Neutrophil (primary cell): ENCODE measurements at regions not wholly inside any gene's neighbourhood (a gene's known extent, or its start where the extent isn't known, plus 50 kb on each side); places are given as distances from the start of the nearest gene placed in this dataset.
"Not testable (repeated sequence)": the region's sequence is repeated elsewhere in the genome, so short reads cannot be mapped to it uniquely, and the experiment has no call there.

ENCODE experiments used
- H3K27ac ChIP-seq: fragments of 200-600 bp; sonication (generic); 2 replicates; pipeline ENCODE4 v1.5.1; 2016; ENCODE audit warnings: mild to moderate bottlenecking, moderate library complexity
- H3K27me3 ChIP-seq: fragments of 200-600 bp; sonication (generic); 2 replicates; pipeline ENCODE4 v1.6.0; 2016; ENCODE audit warnings: mild to moderate bottlenecking
- H3K36me3 ChIP-seq: fragments of 200-600 bp; sonication (generic); 2 replicates; pipeline ENCODE4 v1.5.1; 2017
- H3K4me1 ChIP-seq, 2 experiments: fragments of 200-600 bp in 1 of 2; sonication (generic) in 1 of 2; 1 replicate in 1 of 2; 2 replicates in 1 of 2; pipeline versions ENCODE4 v1.5.1 to v1.6.1; 2013 to 2016; ENCODE audit warnings: low read depth in 1 of 2, low read length in 1 of 2, mild to moderate bottlenecking in 1 of 2, moderate library complexity in 1 of 2; ENCODE audit not compliant: control insufficient read depth in 1 of 2, insufficient read depth in 1 of 2
- H3K4me3 ChIP-seq, 2 experiments: fragments of 200-600 bp in 1 of 2; sonication (generic) in 1 of 2; 1 replicate in 1 of 2; 2 replicates in 1 of 2; pipeline ENCODE4 v1.5.1; 2013 to 2016; ENCODE audit warnings: low read depth in 1 of 2, low read length in 1 of 2, mild to moderate bottlenecking in 1 of 2, moderate library complexity in 1 of 2
- H3K9me3 ChIP-seq: fragments of 200-600 bp; sonication (generic); 2 replicates; pipeline ENCODE4 v1.5.1; 2016
- TF ChIP-seq, protein P1 (sequence below): fragments of 200-600 bp; sonication (generic); IDR thresholded peaks from 2 replicates; pipeline ENCODE4 v1.5.1; 2016; ENCODE audit warnings: antibody characterized with exemption

DNA sequence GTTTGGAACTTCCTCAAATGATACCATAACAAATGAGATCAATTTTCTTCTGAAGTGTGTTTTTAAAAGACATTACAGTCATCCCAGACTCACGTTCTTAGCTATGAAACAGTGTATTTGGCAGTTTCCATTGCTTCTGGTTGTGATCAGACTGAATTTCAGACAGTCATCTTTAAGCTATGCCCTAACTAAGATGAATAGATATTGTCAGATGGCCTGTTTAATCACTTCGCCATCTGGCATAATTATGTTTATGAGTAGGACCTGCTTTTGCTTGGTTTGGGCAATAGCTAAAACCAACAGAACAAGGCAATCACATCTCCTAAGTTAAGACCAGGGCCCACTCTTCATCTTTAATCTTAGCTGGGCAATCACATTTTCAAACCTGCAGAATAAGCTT, 313.1 kb downstream of the SV2B start:
- H3K36me3 ChIP-seq: no peaks in the 10 kb centered on the region
- H3K4me1 ChIP-seq: peaks cover 32 to 34% of the 10 kb centered on the region in 2 experiments
- H3K4me3 ChIP-seq: peak overlapping the region in 1 of 2 experiments; percentile 54
- no peaks in the 10 kb centered on the region for H3K9me3 ChIP-seq
- peak overlapping the region; percentile 87 for H3K27ac ChIP-seq
- no peaks in the 10 kb centered on the region for H3K27me3 ChIP-seq
- TF ChIP-seq, protein P1, sequence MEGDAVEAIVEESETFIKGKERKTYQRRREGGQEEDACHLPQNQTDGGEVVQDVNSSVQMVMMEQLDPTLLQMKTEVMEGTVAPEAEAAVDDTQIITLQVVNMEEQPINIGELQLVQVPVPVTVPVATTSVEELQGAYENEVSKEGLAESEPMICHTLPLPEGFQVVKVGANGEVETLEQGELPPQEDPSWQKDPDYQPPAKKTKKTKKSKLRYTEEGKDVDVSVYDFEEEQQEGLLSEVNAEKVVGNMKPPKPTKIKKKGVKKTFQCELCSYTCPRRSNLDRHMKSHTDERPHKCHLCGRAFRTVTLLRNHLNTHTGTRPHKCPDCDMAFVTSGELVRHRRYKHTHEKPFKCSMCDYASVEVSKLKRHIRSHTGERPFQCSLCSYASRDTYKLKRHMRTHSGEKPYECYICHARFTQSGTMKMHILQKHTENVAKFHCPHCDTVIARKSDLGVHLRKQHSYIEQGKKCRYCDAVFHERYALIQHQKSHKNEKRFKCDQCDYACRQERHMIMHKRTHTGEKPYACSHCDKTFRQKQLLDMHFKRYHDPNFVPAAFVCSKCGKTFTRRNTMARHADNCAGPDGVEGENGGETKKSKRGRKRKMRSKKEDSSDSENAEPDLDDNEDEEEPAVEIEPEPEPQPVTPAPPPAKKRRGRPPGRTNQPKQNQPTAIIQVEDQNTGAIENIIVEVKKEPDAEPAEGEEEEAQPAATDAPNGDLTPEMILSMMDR: no peak

DNA sequence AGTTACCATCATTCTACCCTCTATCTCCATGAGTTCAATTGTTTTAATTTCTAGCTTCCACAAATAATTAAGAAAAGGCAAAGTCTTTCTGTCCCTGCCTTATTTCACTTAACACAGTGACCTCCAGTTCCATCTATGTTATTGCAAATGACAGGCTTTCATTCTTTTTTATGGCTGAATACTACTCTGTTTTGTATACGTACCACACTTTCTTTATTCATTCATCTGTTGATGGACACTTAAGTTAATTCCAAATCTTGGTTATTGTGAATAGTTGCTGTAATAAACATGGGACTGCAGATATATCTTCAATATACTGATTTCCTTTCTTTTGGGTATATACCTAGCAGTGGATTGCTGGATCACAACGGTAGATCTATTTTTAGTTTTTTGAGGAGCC, 314.1 kb downstream of the SV2B start:
- no peaks in the 10 kb centered on the region for H3K9me3 ChIP-seq
- no peaks in the 10 kb centered on the region for H3K27me3 ChIP-seq
- H3K4me3 ChIP-seq: no peak overlapping the region
- H3K36me3 ChIP-seq: no peaks in the 10 kb centered on the region
- no peak overlapping the region for H3K27ac ChIP-seq
- H3K4me1 ChIP-seq: peaks cover 32 to 34% of the 10 kb centered on the region in 2 experiments
- TF ChIP-seq, protein P1: no peak

DNA sequence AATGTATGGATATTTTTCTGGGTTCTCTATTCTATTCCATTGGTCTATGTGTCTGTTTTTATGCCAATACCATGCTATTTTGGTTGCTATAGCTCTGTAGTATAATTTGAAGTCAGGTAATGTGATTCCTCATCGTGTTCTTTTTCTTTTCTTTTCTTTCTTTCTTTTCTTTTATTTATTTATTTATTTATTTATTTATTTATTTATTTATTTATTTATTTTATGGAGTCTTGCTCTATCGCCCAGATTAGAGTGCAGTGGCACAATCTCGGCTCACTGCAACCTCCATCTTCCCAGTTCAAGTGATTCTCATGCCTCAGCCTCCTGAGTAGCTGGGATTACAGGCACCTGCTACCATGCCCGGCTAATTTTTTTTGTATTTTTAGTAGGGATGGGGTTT, 315.2 kb downstream of the SV2B start:
- not testable (repeated sequence) for H3K36me3 ChIP-seq, H3K27me3 ChIP-seq, H3K4me3 ChIP-seq, H3K9me3 ChIP-seq, H3K27ac ChIP-seq
- H3K4me1 ChIP-seq: peaks cover 32 to 33% of the 10 kb centered on the region in 2 experiments

DNA sequence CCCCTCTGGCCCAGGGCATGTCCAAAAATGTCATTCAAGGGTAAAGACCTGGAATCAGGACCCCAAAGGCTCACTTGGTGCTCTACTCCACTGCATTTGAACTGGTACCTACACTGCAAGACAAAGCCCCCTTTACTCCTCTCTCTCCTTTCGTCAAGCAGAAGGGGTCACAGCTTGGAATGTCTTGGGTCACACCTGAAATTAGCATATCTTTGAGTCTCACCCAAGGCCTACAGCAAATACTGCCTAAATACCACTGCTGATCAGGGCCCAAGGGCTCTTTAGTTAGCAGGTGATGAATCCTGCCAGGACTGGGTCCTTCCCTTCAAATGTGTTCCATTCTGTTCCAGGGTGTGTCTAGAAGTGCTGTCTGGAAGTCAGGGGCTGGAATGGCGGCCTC, 320.6 kb downstream of the SV2B start:
- H3K9me3 ChIP-seq: no peaks in the 10 kb centered on the region
- H3K4me3 ChIP-seq: no peak overlapping the region
- TF ChIP-seq, protein P1: no peak
- peaks cover 47 to 53% of the 10 kb centered on the region in 2 experiments for H3K4me1 ChIP-seq
- no peaks in the 10 kb centered on the region for H3K27me3 ChIP-seq
- no peak overlapping the region for H3K27ac ChIP-seq
- no peaks in the 10 kb centered on the region for H3K36me3 ChIP-seq

DNA sequence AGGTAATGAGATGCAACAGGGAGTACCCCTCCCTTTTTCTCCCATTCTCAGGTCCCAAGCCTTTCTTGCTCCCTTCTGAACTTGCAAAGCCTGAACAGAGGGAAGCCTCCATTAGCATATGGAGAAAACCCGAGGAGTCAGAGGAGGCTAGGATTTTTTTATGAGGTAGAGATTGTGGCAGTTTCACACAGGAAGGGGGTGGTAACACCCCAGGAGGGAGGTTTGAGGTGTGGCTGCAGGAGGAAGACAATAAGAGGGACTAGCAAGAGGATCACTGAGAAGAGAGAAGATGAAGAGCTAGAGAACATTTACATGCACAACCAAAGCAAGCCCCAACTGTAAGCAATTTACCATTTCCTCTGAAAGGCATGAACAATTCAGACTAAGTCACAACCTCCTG, 322.7 kb downstream of the SV2B start:
- TF ChIP-seq, protein P1: no peak
- no peaks in the 10 kb centered on the region for H3K9me3 ChIP-seq
- peak overlapping the region; percentile 83 for H3K27ac ChIP-seq
- H3K4me1 ChIP-seq: peaks cover 56 to 65% of the 10 kb centered on the region in 2 experiments
- no peaks in the 10 kb centered on the region for H3K27me3 ChIP-seq
- peak overlapping the region in 1 of 2 experiments; percentile 9 for H3K4me3 ChIP-seq
- H3K36me3 ChIP-seq: no peaks in the 10 kb centered on the region

DNA sequence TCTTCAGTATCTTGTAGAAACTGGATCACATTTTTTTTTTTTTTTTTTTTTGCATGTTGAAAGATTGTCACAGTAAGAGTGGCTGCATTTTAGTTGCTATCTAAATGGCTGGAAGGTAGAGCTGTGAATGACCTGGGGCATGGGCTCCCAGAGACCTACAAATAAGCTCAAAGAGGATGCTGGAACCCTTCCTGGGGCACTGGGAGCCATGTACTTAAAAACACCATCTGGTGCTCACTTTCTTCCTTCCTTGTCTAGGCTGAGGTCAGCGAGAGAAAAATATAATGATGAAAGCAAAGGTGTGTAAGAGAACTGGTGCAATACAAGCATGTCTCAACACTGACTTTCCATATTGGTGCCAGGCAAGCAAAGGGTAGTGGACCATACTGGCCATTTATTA, 323.9 kb downstream of the SV2B start:
- peak overlapping the region; percentile 83 for H3K27ac ChIP-seq

More for the DNA sequence above, 323.9 kb downstream of the SV2B start:
- TF ChIP-seq, protein P1: no peak
- Histone ChIP-seq H3K36me3 (no peaks in the 10 kb centered on the region), H3K9me3 (no peaks in the 10 kb centered on the region), H3K4me1 (peaks cover 66 to 75% of the 10 kb centered on the region in 2 experiments), H3K4me3 (no peak overlapping the region), H3K27me3 (no peaks in the 10 kb centered on the region)
